ENCODE measurements at regions not wholly inside any gene's neighbourhood (a gene's known extent, or its start where the extent isn't known, plus 50 kb on each side); places are given as distances from the start of the nearest gene placed in this dataset.

- Histone ChIP-seq H4K20me1 (ENCODE audit: control insufficient read depth, insufficient read depth) (no peaks in the 10 kb centered on the region), H3K4me3 (no peak overlapping the region), H3K4me2 (ENCODE audit: control insufficient read depth, insufficient read depth) (no peak overlapping the region), H3K27ac (ENCODE audit: control insufficient read depth, insufficient read depth) (no peak overlapping the region), H3K79me2 (ENCODE audit: control insufficient read depth, insufficient read depth, low read length) (no peaks in the 10 kb centered on the region), H2AFZ (ENCODE audit: control insufficient read depth, low read depth, low read length) (no peak overlapping the region), H3K4me1 (ENCODE audit: control insufficient read depth, insufficient read depth, low read length) (no peaks in the 10 kb centered on the region), H3K27me3 (replicated peaks in 1 of 2; ENCODE audit: control insufficient read depth in 2 of 2, insufficient read depth in 2 of 2, low read length in 1 of 2) (no peaks in the 10 kb centered on the region), H3K9ac (ENCODE audit: control insufficient read depth, insufficient read depth, low read length) (no peak overlapping the region), H3K9me3 (replicated peaks; ENCODE audit: control insufficient read depth, insufficient read depth, low read length) (no peaks in the 10 kb centered on the region), H3K36me3 (ENCODE audit: control insufficient read depth in 2 of 2, insufficient read depth in 2 of 2, low read length in 1 of 2) (no peaks in the 10 kb centered on the region)
- FAIRE-seq, result no peak
- RAD21 ChIA-PET (ENCODE audit: unreplicated experiment), result interaction anchor here (1.0 kb wide), 1 partner anchor 149 kb away, joined by 3 read pairs; no protein-coding TSS in a partner anchor
- intact Hi-C loops (cut with micrococcal nuclease; ENCODE audit: unreplicated experiment) (no loop called here), in situ Hi-C loops (cut with MboI) (no loop called here)
- no peak for TF ChIP-seq RB1 (IDR thresholded peaks at IDR 0.05; ENCODE audit: borderline replicate concordance)
- no peak for TF ChIP-seq E2F4 (IDR thresholded peaks at IDR 0.05; ENCODE audit: low read depth, low read length)
- TF ChIP-seq BRCA1 (IDR thresholded peaks at IDR 0.05; ENCODE audit: low read depth, low read length), result no peak
- no peak for TF ChIP-seq NBN (IDR thresholded peaks at IDR 0.05)
- no peak for TF ChIP-seq STAT1 (conservative IDR thresholded peaks at IDR 0.05)
- TF ChIP-seq POU2F2 (IDR thresholded peaks at IDR 0.05; ENCODE audit: borderline replicate concordance, low read depth, low read length), result no peak
- no peak for TF ChIP-seq ASH2L (IDR thresholded peaks at IDR 0.05; ENCODE audit: borderline replicate concordance, low read depth)
- no peak for TF ChIP-seq ZNF687 (IDR thresholded peaks at IDR 0.05)
- TF ChIP-seq ZBTB40 (IDR thresholded peaks at IDR 0.05; ENCODE audit: borderline replicate concordance), result no peak
- DNase-seq (ENCODE audit: low read depth, low spot score), result no peak
- WGBS (ENCODE audit: insufficient coverage, insufficient replicate concordance, low lambda C conversion rate, missing lambda C conversion rate), result 93% methylated on average over 2 of the region's 2 CpGs
- SMC1A ChIA-PET (ENCODE audit: uncharacterized antibody, unreplicated experiment), result no interaction called here
- POLR2A ChIA-PET, result no interaction called here
- no peak for ATAC-seq
- CTCF ChIA-PET, result interaction anchor here (1.3 kb wide), 1 partner anchor 152 kb away, joined by 4 read pairs; no protein-coding TSS in a partner anchor
- BruUV-seq (replicated peaks), result no TSS peak
Observed at GRCh38 chr1:101086783-101087182, 61.2 kb upstream of the DPH5 start.
